HCT116 (cell line): ENCODE measurements at regions not wholly inside any gene's neighbourhood (a gene's known extent, or its start where the extent isn't known, plus 50 kb on each side); places are given as distances from the start of the nearest gene placed in this dataset.

Source experiments
- ATAC-seq: fragments of 200-7000 bp; cut with Tn5 transposase; 2 replicates; pipeline ENCODE4 v1.9.1; 2020; ENCODE audit warnings: mild to moderate bottlenecking, moderate library complexity
- BruUV-seq: library from RNA; stranded (reverse); fragments of 400-500 nt; replicated peaks from 2 replicates; lab custom pipeline; 2021; lab: Mats Ljungman, UMichigan
- CTCF ChIA-PET: fragments of 300-600 bp; sonication (Branson Sonifier 250); formaldehyde crosslinking; loops from one replicate; lab custom pipeline; 2021; ENCODE audit warnings: antibody characterized with exemption; lab: Charles Lee
- POLR2A ChIA-PET: fragments of 300-600, 350-600 bp; sonication (Branson Sonifier 250); formaldehyde crosslinking; loops from one replicate; lab custom pipeline; 2021; ENCODE audit warnings: antibody characterized with exemption; lab: Charles Lee
- RAD21 ChIA-PET, 2 experiments: fragments of 300-600 bp; sonication (Branson Sonifier 250); formaldehyde crosslinking; loops; one replicate each; lab custom pipeline; 2023; ENCODE audit warnings: low total read pairs in 2 of 2; ENCODE audit not compliant: uncharacterized antibody in 2 of 2, unreplicated experiment in 2 of 2, low non-redundant PET in 1 of 2; lab: Charles Lee
- DNase-seq: peaks from one replicate; pipeline ENCODE4 v3.0.0-alpha.2; 2010; ENCODE audit warnings: low read depth, low spot score
- H2AFZ ChIP-seq: fragments of 200-600 bp; shearing (Covaris generic), sonication (generic); 2 replicates; pipeline ENCODE4 v1.6.1; 2017; ENCODE audit warnings: low read depth, mixed run types, mixed read lengths, antibody characterized with exemption, low read length; ENCODE audit not compliant: poor library complexity, severe bottlenecking
- H3K27ac ChIP-seq: 2 replicates; pipeline ENCODE4 v1.5.1; 2012; ENCODE audit warnings: low read depth, low read length
- H3K27me3 ChIP-seq: fragments of 200-600 bp; sonication (generic); 2 replicates; pipeline ENCODE4 v1.6.1; 2016; ENCODE audit warnings: mixed run types, low read length, mixed read lengths; ENCODE audit not compliant: insufficient read depth
- H3K36me3 ChIP-seq, 2 experiments: fragments of 200-500 bp in 1 of 2; fragments of 200-600 bp in 1 of 2; sonication (Bioruptor generic) in 1 of 2; sonication (generic) in 1 of 2; 2 replicates each; pipeline versions ENCODE4 v1.5.1 to v1.6.1; 2014 to 2016; ENCODE audit warnings: low read length in 2 of 2, inconsistent platforms in 1 of 2, mixed read lengths in 1 of 2, mixed run types in 1 of 2; ENCODE audit not compliant: insufficient read depth in 2 of 2, control insufficient read depth in 1 of 2
- H3K4me1 ChIP-seq, 2 experiments: fragments of 200-600 bp in 1 of 2; sonication (generic) in 1 of 2; 2 replicates each; pipeline versions ENCODE4 v1.5.1 to v1.6.1; 2012 to 2017; ENCODE audit warnings: low read length in 2 of 2, inconsistent platforms in 1 of 2, mild to moderate bottlenecking in 1 of 2, mixed read lengths in 1 of 2, mixed run types in 1 of 2, moderate library complexity in 1 of 2; ENCODE audit not compliant: insufficient read depth in 2 of 2, control insufficient read depth in 1 of 2
- H3K4me2 ChIP-seq: fragments of 200-600 bp; sonication (generic); 2 replicates; pipeline ENCODE4 v1.6.1; 2017; ENCODE audit warnings: mixed run types, low read length, mixed read lengths
- H3K4me3 ChIP-seq, 2 experiments: fragments of 200-600 bp in 1 of 2; sonication (generic) in 1 of 2; replicated peaks in 1 of 2; 2 replicates each; pipeline ENCODE4 v1.5.1; 2011 to 2016; ENCODE audit warnings: low read length in 2 of 2, control low read depth in 1 of 2, low read depth in 1 of 2, mild to moderate bottlenecking in 1 of 2, mixed read lengths in 1 of 2, mixed run types in 1 of 2
- H3K79me2 ChIP-seq: fragments of 200-600 bp; sonication (generic); 2 replicates; pipeline ENCODE4 v1.6.1; 2017; ENCODE audit warnings: mild to moderate bottlenecking, mixed run types, low read length, moderate library complexity, mixed read lengths; ENCODE audit not compliant: insufficient read depth
- H3K9ac ChIP-seq: fragments of 200-600 bp; sonication (generic); 2 replicates; pipeline ENCODE4 v1.6.1; 2016; ENCODE audit warnings: low read length, mixed read lengths
- H3K9me2 ChIP-seq: fragments of 200-600 bp; sonication (generic), shearing (Covaris generic); 2 replicates; pipeline ENCODE4 v1.6.1; 2017; ENCODE audit warnings: mixed run types, mild to moderate bottlenecking, moderate library complexity; ENCODE audit not compliant: insufficient read depth
- H3K9me3 ChIP-seq, 2 experiments: fragments of 200-500 bp in 1 of 2; fragments of 200-600 bp in 1 of 2; sonication (Bioruptor generic) in 1 of 2; sonication (generic) in 1 of 2; 2 replicates each; pipeline ENCODE4 v1.6.1; 2014 to 2017; ENCODE audit warnings: low read length in 2 of 2, mixed read lengths in 2 of 2, inconsistent platforms in 1 of 2, low read depth in 1 of 2, mild to moderate bottlenecking in 1 of 2, mixed run types in 1 of 2, moderate library complexity in 1 of 2; ENCODE audit not compliant: control insufficient read depth in 1 of 2, insufficient read depth in 1 of 2
- H4K20me1 ChIP-seq: fragments of 200-600 bp; sonication (generic), shearing (Covaris generic); 2 replicates; pipeline ENCODE4 v1.6.1; 2017; ENCODE audit warnings: mixed run types, mild to moderate bottlenecking, moderate library complexity; ENCODE audit not compliant: insufficient read depth
- CBX3 ChIP-seq: IDR thresholded peaks from 2 replicates; pipeline ENCODE4 v1.6.1; 2012; ENCODE audit warnings: low read depth
- EGR1 ChIP-seq: IDR thresholded peaks from 2 replicates; pipeline ENCODE4 v1.6.1; 2012; ENCODE audit warnings: low read depth
- ELF1 ChIP-seq: IDR thresholded peaks from 2 replicates; pipeline ENCODE4 v1.6.1; 2012; ENCODE audit warnings: low read depth, borderline replicate concordance
- EZH2 ChIP-seq: fragments of 200-600 bp; sonication (generic); IDR thresholded peaks from 2 replicates; pipeline ENCODE4 v1.6.1; 2017; ENCODE audit warnings: antibody characterized with exemption, mixed run types
- EZH2phosphoT487 ChIP-seq: fragments of 200-600 bp; IDR thresholded peaks from 2 replicates; pipeline ENCODE4 v1.6.1; 2018; ENCODE audit warnings: antibody characterized with exemption, borderline replicate concordance
- FOSL1 ChIP-seq: IDR thresholded peaks from 2 replicates; pipeline ENCODE4 v1.6.1; 2012; ENCODE audit warnings: low read depth
- POLR2AphosphoS5 ChIP-seq: IDR thresholded peaks from 2 replicates; pipeline ENCODE4 v1.6.1; 2011; ENCODE audit warnings: mild to moderate bottlenecking, low read depth, low read length, moderate library complexity
- REST ChIP-seq: IDR thresholded peaks from 2 replicates; pipeline ENCODE4 v1.6.1; 2012; ENCODE audit warnings: low read depth
- SIN3A ChIP-seq: IDR thresholded peaks from 2 replicates; pipeline ENCODE4 v1.6.1; 2012; ENCODE audit warnings: low read depth
- YY1 ChIP-seq: IDR thresholded peaks from 2 replicates; pipeline ENCODE4 v1.6.1; 2011; ENCODE audit warnings: low read length, low read depth, moderate library complexity, mild to moderate bottlenecking; ENCODE audit not compliant: insufficient replicate concordance; ENCODE audit errors: extremely low read depth
- ZNF274 ChIP-seq: fragments of 200-500 bp; sonication (Bioruptor generic); IDR thresholded peaks from 2 replicates; pipeline ENCODE4 v1.6.1; 2014; ENCODE audit warnings: mild to moderate bottlenecking, low read depth, low read length, inconsistent platforms
- intact Hi-C: fragments of 100-400 bp; cut with micrococcal nuclease; formaldehyde crosslinking; loops from 2 replicates; pipeline ENCODE4 v1.10.0; 2022
- TF ChIP-seq, protein P1 (sequence below): IDR thresholded peaks from 2 replicates; pipeline ENCODE4 v1.6.1; 2011; ENCODE audit warnings: mild to moderate bottlenecking, low read length, moderate library complexity; ENCODE audit not compliant: insufficient replicate concordance; ENCODE audit errors: extremely low read depth
- TF ChIP-seq, protein P2 (sequence below), 3 experiments: fragments of 200-600 bp in 1 of 3; sonication (generic) in 1 of 3; IDR thresholded peaks in 2 of 3; conservative IDR thresholded peaks in 1 of 3; 2 replicates each; pipeline ENCODE4 v1.5.1; 2012 to 2017; ENCODE audit warnings: low read depth in 2 of 3, low read length in 2 of 3, antibody characterized with exemption in 1 of 3, borderline replicate concordance in 1 of 3, control low read depth in 1 of 3, mild to moderate bottlenecking in 1 of 3, mixed read lengths in 1 of 3, mixed run types in 1 of 3, moderate library complexity in 1 of 3; ENCODE audit not compliant: insufficient read depth in 1 of 3

DNA sequence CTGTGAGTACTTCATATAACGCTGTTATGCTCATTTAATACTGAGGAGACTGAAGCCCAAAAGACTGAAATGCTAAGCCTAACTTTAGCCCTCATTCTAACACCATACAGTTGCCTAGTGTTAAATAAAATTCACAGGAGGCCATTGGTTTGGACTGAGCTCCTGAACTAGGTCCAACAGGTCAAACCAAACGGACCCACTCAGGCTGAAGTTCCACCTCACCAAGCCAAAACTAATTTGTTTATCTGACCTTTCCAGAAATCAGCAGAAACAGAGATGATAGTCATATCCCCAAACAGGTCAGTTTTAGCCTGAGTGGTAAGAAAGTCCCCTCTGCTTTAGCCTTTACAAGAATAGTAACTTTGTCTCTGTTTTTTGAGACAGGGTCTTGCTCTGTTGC, 311.3 kb upstream of the ZP4 start:
- Histone ChIP-seq H3K4me2 (no peak overlapping the region), H3K27me3 (no peaks in the 10 kb centered on the region), H3K4me3 (no peak overlapping the region), H2AFZ (no peak overlapping the region), H3K79me2 (no peaks in the 10 kb centered on the region), H3K9me3 (peaks cover 10 to 18% of the 10 kb centered on the region in 2 experiments; a peak in 2 of 4 replicates), H3K36me3 (no peaks in the 10 kb centered on the region), H3K9me2 (no peaks in the 10 kb centered on the region), H4K20me1 (no peaks in the 10 kb centered on the region), H3K27ac (no peak overlapping the region), H3K9ac (no peak overlapping the region), H3K4me1 (no peaks in the 10 kb centered on the region)
- CTCF ChIA-PET, result no interaction called here
- RAD21 ChIA-PET, result no interaction called here
- POLR2A ChIA-PET, result no interaction called here
- BruUV-seq, result no TSS peak
- DNase-seq (no peak), ATAC-seq (no peak)
- TF ChIP-seq ELF1 (no peak), EZH2phosphoT487 (no peak), FOSL1 (no peak), POLR2AphosphoS5 (no peak), ZNF274 (no peak)
- TF ChIP-seq, protein P1, sequence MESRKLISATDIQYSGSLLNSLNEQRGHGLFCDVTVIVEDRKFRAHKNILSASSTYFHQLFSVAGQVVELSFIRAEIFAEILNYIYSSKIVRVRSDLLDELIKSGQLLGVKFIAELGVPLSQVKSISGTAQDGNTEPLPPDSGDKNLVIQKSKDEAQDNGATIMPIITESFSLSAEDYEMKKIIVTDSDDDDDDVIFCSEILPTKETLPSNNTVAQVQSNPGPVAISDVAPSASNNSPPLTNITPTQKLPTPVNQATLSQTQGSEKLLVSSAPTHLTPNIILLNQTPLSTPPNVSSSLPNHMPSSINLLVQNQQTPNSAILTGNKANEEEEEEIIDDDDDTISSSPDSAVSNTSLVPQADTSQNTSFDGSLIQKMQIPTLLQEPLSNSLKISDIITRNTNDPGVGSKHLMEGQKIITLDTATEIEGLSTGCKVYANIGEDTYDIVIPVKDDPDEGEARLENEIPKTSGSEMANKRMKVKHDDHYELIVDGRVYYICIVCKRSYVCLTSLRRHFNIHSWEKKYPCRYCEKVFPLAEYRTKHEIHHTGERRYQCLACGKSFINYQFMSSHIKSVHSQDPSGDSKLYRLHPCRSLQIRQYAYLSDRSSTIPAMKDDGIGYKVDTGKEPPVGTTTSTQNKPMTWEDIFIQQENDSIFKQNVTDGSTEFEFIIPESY, result no peak
- intact Hi-C loops, result no loop called here

GRCh38 chr1:238199325-238199724, 308.6 kb upstream of the ZP4 start:
- Histone ChIP-seq H4K20me1 (no peaks in the 10 kb centered on the region), H3K27ac (no peak overlapping the region), H3K9me3 (peaks cover 16 to 19% of the 10 kb centered on the region in 2 experiments; a peak in 2 of 4 replicates), H3K36me3 (no peaks in the 10 kb centered on the region), H2AFZ (no peak overlapping the region), H3K9ac (no peak overlapping the region), H3K27me3 (no peaks in the 10 kb centered on the region), H3K4me3 (no peak overlapping the region), H3K4me1 (no peaks in the 10 kb centered on the region), H3K9me2 (no peaks in the 10 kb centered on the region), H3K4me2 (no peak overlapping the region), H3K79me2 (no peaks in the 10 kb centered on the region)
- intact Hi-C loops, result no loop called here
- ATAC-seq (no peak), DNase-seq (no peak)
- no TSS peak for BruUV-seq
- CTCF ChIA-PET, result no interaction called here
- RAD21 ChIA-PET, result no interaction called here
- POLR2A ChIA-PET, result no interaction called here
- no peak for TF ChIP-seq YY1
- TF ChIP-seq ELF1, result no peak
- no peak for TF ChIP-seq CBX3
- TF ChIP-seq, protein P2, sequence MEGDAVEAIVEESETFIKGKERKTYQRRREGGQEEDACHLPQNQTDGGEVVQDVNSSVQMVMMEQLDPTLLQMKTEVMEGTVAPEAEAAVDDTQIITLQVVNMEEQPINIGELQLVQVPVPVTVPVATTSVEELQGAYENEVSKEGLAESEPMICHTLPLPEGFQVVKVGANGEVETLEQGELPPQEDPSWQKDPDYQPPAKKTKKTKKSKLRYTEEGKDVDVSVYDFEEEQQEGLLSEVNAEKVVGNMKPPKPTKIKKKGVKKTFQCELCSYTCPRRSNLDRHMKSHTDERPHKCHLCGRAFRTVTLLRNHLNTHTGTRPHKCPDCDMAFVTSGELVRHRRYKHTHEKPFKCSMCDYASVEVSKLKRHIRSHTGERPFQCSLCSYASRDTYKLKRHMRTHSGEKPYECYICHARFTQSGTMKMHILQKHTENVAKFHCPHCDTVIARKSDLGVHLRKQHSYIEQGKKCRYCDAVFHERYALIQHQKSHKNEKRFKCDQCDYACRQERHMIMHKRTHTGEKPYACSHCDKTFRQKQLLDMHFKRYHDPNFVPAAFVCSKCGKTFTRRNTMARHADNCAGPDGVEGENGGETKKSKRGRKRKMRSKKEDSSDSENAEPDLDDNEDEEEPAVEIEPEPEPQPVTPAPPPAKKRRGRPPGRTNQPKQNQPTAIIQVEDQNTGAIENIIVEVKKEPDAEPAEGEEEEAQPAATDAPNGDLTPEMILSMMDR (IDR thresholded peaks at IDR 0.05 in 2 of 3, conservative IDR thresholded peaks at IDR 0.05 in 1 of 3; ENCODE audit: borderline replicate concordance in 1 of 3, insufficient read depth in 1 of 3, low read depth in 2 of 3, low read length in 2 of 3), result no peak
- no peak for TF ChIP-seq EGR1
- no peak for TF ChIP-seq REST
- no peak for TF ChIP-seq EZH2
- no peak for TF ChIP-seq SIN3A
